Ascending aorta (tissue), 2 donors: ENCODE measurements at regions not wholly inside any gene's neighbourhood (a gene's known extent, or its start where the extent isn't known, plus 50 kb on each side); places are given as distances from the start of the nearest gene placed in this dataset.

Source experiments
- DNase-seq, 2 donors: peaks; one replicate each; pipeline ENCODE4 v3.0.0-alpha.2; 2019; ENCODE audit warnings: low spot score in 2 of 2
- H3K27ac ChIP-seq, 2 donors: fragments of 200-600 bp; sonication (generic); one replicate each; pipeline ENCODE4 v1.5.1; 2016 to 2017; ENCODE audit warnings: mild to moderate bottlenecking in 1 of 2
- H3K27me3 ChIP-seq: fragments of 200-600 bp; sonication (generic); one replicate; pipeline ENCODE4 v1.5.1; 2017
- H3K36me3 ChIP-seq, 2 donors: fragments of 200-600 bp; sonication (generic); one replicate each; pipeline ENCODE4 v1.5.1; 2016
- H3K4me1 ChIP-seq, 2 donors: fragments of 200-600 bp; sonication (generic); one replicate each; pipeline ENCODE4 v1.5.1; 2016 to 2017; ENCODE audit warnings: mild to moderate bottlenecking in 1 of 2
- H3K4me3 ChIP-seq, 2 donors: fragments of 200-600 bp; sonication (generic); one replicate each; pipeline ENCODE4 v1.5.1; 2016 to 2017; ENCODE audit warnings: mild to moderate bottlenecking in 1 of 2
- H3K9me3 ChIP-seq, 2 donors: fragments of 200-600 bp; sonication (generic); one replicate each; pipeline ENCODE4 v1.5.1; 2016
- CTCF ChIP-seq, 3 experiments: fragments of 200-600 bp in 2 of 3; fragments of 450-650 bp in 1 of 3; sonication (generic) in 2 of 3; IDR thresholded peaks; one replicate each; pipeline ENCODE4 v1.5.1; 2016 to 2019; ENCODE audit warnings: antibody characterized with exemption in 3 of 3, mild to moderate bottlenecking in 1 of 3, moderate library complexity in 1 of 3
- intact Hi-C: fragments of 100-400 bp; cut with DNase I; formaldehyde crosslinking; loops from one replicate; pipeline ENCODE4 v1.15.1; 2023

- Histone ChIP-seq H3K27me3 (no peaks in the 10 kb centered on the region), H3K36me3 (no peaks in the 10 kb centered on the region), H3K9me3 (no peaks in the 10 kb centered on the region), H3K4me1 (peaks cover 0 to 6% of the 10 kb centered on the region in 2 donors), H3K4me3 (no peak overlapping the region), H3K27ac (no peak overlapping the region)
- no peak for DNase-seq
- TF ChIP-seq CTCF (IDR thresholded peaks at IDR 0.05) = no peak
- intact Hi-C loops = loop anchor here (10.0 kb wide), 1 partner anchor 290 kb away; no protein-coding TSS in a partner anchor
These were observed 178.4 kb upstream of the SERP2 start for GRCh38 chr13:44195245-44195644.

- DNase-seq = no peak
- no peak for TF ChIP-seq CTCF (IDR thresholded peaks at IDR 0.05)
- no peak overlapping the region for H3K27ac ChIP-seq
- no peaks in the 10 kb centered on the region for H3K9me3 ChIP-seq
- H3K4me1 ChIP-seq = peaks cover 0 to 6% of the 10 kb centered on the region in 2 donors
- no peaks in the 10 kb centered on the region for H3K27me3 ChIP-seq
- H3K36me3 ChIP-seq = no peaks in the 10 kb centered on the region
- intact Hi-C loops = loop anchor here (10.0 kb wide), 1 partner anchor 291 kb away; no protein-coding TSS in a partner anchor
- H3K4me3 ChIP-seq = no peak overlapping the region
These were observed 177.3 kb upstream of the SERP2 start for GRCh38 chr13:44196196-44196751.

DNA sequence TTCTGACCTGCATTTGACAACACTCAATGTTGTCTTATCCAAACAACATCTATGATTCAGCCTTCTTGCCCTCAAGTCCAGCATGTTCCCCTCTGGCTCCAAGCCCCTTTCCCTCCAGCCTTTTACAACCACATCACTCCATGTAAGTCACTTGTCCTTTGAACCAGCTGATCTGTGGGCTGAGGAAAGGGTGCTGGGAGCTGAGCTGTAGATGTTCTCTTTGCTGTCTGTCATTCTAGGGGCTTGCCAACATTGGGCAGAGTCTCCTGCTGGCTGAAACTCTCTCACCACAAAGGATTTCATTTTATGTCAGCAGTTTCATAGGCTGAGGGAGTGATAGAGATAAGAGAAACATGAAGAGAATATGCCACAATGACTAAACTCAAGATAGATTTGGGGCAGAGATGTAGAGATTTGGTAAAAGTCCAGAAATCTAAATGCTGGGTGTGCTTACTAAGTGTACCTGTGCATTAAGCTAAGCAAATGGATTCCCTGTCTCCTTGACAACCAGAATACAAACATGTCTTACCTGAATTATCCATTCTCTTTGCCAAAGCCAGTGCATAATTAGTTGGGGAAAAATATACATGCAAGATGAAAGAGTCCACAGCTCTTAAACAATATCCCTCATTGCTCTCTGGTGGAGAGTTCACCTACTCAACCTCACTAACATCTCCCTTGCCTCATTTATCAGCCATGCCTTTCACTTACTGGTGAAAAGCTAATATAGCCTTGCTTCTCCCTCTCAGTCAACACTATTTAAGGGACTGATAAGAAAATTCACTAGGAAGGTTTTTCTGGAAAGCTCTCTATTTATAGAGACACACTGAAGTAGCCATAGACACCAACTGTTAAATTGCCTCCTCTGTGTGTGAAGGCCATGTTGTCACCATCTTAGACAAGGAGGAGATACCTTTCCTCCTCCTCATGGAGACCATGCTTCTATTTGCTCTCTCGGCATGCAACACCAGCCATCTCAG lies 175.5 kb upstream of the SERP2 start:
- H3K27ac ChIP-seq = no peak overlapping the region

DNA sequence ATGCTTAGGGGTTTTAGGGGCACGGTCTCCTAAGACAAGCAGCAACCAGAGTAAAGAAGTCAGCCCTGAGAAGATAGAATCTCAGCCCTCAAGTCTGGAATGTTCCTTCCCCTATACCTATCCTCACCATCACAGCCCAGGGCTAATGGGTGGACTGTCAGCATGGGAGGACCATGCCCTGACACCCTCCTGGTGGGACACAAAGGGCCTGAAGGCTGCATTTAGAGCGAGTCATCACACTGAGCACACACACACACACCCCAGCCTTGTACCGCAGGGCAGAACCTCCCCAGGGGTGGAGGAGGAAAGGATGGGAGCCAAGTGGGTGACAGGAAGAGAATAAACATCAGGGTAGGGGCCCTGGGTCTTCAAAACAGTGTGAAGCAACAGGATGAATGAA lies 174.8 kb upstream of the SERP2 start:
- Histone ChIP-seq H3K27me3 (no peaks in the 10 kb centered on the region), H3K4me3 (no peak overlapping the region), H3K4me1 (peaks cover 0 to 3% of the 10 kb centered on the region in 2 donors), H3K27ac (no peak overlapping the region), H3K36me3 (no peaks in the 10 kb centered on the region), H3K9me3 (no peaks in the 10 kb centered on the region)
- DNase-seq = no peak
- intact Hi-C loops = loop anchor here (10.0 kb wide), 1 partner anchor 294 kb away; no protein-coding TSS in a partner anchor
- no peak for TF ChIP-seq CTCF (IDR thresholded peaks at IDR 0.05)

More for the DNA sequence above, 175.5 kb upstream of the SERP2 start:
- no peak for TF ChIP-seq CTCF (IDR thresholded peaks at IDR 0.05)
- H3K4me3 ChIP-seq = no peak overlapping the region
- peaks cover 0 to 3% of the 10 kb centered on the region in 2 donors for H3K4me1 ChIP-seq
- no peaks in the 10 kb centered on the region for H3K27me3 ChIP-seq
- no peaks in the 10 kb centered on the region for H3K36me3 ChIP-seq
- no peak for DNase-seq
- intact Hi-C loops = loop anchor here (10.0 kb wide), 1 partner anchor 293 kb away; no protein-coding TSS in a partner anchor
- H3K9me3 ChIP-seq = no peaks in the 10 kb centered on the region

GRCh38 chr13:44199627-44200207 lies 173.9 kb upstream of the SERP2 start:
- TF ChIP-seq CTCF (IDR thresholded peaks at IDR 0.05) = no peak
- Histone ChIP-seq H3K27me3 (no peaks in the 10 kb centered on the region), H3K27ac (no peak overlapping the region), H3K9me3 (no peaks in the 10 kb centered on the region), H3K36me3 (no peaks in the 10 kb centered on the region), H3K4me3 (no peak overlapping the region), H3K4me1 (peaks cover 0 to 3% of the 10 kb centered on the region in 2 donors)
- intact Hi-C loops = loop anchor here (10.0 kb wide), 1 partner anchor 295 kb away; no protein-coding TSS in a partner anchor
- no peak for DNase-seq
